ENCODE measurements at regions not wholly inside any gene's neighbourhood (a gene's known extent, or its start where the extent isn't known, plus 50 kb on each side); places are given as distances from the start of the nearest gene placed in this dataset.

DNA sequence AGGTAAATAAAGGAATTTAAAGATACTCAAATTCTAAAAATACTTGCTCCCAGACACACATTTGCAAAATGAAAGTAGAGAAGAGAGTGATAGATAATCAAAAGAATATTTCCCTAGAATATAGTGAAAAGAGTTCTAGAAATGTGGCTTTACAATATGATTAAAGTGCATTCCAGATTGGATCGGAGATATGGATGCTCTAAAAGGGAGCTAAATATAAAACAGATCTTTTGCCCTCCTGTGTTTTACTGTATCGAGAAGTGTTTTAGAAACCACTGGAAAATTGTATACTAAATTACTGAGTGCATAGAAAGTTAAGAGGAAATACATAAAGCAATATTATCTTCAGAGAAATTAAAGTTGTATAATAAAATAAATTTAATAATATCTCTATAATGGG lies 1392.0 kb downstream of the TECRL start:
- TF ChIP-seq, protein P1, sequence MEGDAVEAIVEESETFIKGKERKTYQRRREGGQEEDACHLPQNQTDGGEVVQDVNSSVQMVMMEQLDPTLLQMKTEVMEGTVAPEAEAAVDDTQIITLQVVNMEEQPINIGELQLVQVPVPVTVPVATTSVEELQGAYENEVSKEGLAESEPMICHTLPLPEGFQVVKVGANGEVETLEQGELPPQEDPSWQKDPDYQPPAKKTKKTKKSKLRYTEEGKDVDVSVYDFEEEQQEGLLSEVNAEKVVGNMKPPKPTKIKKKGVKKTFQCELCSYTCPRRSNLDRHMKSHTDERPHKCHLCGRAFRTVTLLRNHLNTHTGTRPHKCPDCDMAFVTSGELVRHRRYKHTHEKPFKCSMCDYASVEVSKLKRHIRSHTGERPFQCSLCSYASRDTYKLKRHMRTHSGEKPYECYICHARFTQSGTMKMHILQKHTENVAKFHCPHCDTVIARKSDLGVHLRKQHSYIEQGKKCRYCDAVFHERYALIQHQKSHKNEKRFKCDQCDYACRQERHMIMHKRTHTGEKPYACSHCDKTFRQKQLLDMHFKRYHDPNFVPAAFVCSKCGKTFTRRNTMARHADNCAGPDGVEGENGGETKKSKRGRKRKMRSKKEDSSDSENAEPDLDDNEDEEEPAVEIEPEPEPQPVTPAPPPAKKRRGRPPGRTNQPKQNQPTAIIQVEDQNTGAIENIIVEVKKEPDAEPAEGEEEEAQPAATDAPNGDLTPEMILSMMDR (IDR thresholded peaks at IDR 0.05; ENCODE audit: borderline replicate concordance, control extremely low read depth, extremely low read depth, insufficient read depth, missing control alignments), result no peak
- DNase-seq (ENCODE audit: low spot score), result no peak
- in situ Hi-C loops (cut with MboI; ENCODE audit: low sequenced_read_pairs, unreplicated experiment), result no loop called here

DNA sequence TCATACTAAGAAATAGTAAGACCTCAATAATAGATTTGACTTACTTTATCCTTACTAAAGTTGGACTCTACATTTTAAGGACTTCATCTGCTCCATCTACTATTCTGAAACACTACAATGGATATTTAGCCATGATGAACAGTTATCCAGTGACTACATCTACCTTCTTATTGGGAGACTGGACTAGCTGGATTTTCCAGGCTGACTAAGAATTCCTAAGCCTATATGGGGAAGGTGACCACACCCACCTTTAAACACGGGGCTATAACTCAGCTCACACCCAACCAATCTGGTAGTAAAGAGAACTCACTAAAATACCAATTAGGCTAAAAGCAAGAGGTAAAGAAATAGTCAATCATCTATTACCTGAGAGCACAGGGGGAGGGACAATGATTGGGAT lies 1438.4 kb downstream of the TECRL start:
- no peak for DNase-seq (ENCODE audit: low spot score)
- TF ChIP-seq, protein P1 (IDR thresholded peaks at IDR 0.05; ENCODE audit: borderline replicate concordance, control extremely low read depth, extremely low read depth, insufficient read depth, missing control alignments), result no peak
- in situ Hi-C loops (cut with MboI; ENCODE audit: low sequenced_read_pairs, unreplicated experiment), result no loop called here

DNA sequence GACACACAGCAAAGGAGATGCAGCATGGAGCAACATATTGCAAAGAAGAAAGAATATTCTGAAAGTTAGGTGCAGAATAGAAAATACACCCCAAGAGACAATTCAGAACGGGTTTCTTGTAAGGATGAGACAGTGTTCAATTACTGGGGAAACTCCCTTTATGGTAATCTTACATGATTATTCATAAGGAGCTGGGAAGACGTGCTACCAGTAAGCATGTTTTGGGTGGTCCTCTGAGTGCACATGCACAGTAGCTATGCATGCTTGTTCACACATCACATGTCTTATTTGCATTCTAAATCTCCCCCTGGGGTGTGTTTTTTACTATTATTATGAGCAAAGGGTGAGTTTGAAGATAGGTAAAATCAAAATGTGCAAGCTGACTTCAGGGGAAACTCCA lies 1448.8 kb downstream of the TECRL start:
- no peak for DNase-seq (ENCODE audit: low spot score)
- TF ChIP-seq, protein P1 (IDR thresholded peaks at IDR 0.05; ENCODE audit: borderline replicate concordance, control extremely low read depth, extremely low read depth, insufficient read depth, missing control alignments), result no peak
- in situ Hi-C loops (cut with MboI; ENCODE audit: low sequenced_read_pairs, unreplicated experiment), result no loop called here

DNA sequence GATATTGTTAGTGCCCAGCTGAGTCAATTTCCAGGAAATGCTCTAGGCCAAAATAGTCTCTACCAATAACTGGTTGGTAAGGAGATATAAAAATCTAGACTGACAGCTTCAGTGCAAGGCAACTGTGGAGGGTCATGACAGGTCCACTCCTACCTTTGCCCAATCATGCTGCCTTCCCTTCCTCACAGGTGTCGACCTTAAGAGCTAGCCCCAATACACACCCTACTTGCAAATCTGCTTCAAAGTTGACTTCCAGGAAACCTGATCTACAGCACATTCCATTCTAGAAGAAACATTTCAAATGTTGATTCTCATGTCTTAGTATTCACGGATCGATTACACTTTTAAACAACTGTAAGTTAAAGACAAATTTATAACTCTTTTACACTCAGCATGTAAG lies 1455.5 kb downstream of the TECRL start:
- no peak for DNase-seq (ENCODE audit: low spot score)
- TF ChIP-seq, protein P1 (IDR thresholded peaks at IDR 0.05; ENCODE audit: borderline replicate concordance, control extremely low read depth, extremely low read depth, insufficient read depth, missing control alignments), result no peak
- in situ Hi-C loops (cut with MboI; ENCODE audit: low sequenced_read_pairs, unreplicated experiment), result no loop called here

DNA sequence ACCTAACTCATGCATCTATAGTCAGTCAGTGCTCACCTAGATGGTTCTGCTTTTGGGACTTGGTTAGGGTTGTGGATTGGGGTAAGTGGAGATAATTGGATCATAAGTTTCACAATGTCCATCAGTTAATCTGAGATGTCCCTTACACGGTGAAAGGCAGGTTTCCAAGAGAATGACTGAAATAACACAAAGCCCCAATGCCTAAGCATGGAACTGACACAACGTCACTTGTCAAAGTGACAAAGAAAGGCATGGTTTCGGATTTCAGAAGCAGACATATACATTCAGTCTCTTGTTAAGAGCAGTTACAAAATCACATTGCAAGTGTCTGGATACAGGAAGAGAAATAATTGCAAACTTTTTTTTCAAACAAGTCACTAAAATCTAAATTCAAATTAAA lies 1456.9 kb downstream of the TECRL start:
- in situ Hi-C loops (cut with MboI; ENCODE audit: low sequenced_read_pairs, unreplicated experiment), result no loop called here
- TF ChIP-seq, protein P1 (IDR thresholded peaks at IDR 0.05; ENCODE audit: borderline replicate concordance, control extremely low read depth, extremely low read depth, insufficient read depth, missing control alignments), result no peak
- DNase-seq (ENCODE audit: low spot score), result no peak

DNA sequence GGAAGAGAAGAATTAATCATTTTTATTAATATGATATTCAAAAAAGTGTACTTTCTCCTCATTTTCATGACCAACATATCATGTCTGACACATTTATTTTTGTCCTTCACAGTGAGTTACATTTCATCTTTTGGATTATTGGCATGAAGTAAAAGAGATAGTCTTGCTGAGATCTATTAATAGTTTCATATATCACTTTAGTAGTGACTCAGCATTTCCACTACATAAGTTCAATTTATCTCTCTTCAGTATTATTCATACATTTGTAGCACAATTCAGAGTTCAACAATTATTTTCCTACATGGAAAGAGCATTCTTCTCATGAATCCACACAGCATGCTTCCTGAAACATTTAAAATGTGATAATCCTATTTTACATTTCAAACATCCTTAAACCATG lies 1461.1 kb downstream of the TECRL start:
- TF ChIP-seq, protein P1 (IDR thresholded peaks at IDR 0.05; ENCODE audit: borderline replicate concordance, control extremely low read depth, extremely low read depth, insufficient read depth, missing control alignments), result no peak
- no peak for DNase-seq (ENCODE audit: low spot score)
- in situ Hi-C loops (cut with MboI; ENCODE audit: low sequenced_read_pairs, unreplicated experiment), result no loop called here

DNA sequence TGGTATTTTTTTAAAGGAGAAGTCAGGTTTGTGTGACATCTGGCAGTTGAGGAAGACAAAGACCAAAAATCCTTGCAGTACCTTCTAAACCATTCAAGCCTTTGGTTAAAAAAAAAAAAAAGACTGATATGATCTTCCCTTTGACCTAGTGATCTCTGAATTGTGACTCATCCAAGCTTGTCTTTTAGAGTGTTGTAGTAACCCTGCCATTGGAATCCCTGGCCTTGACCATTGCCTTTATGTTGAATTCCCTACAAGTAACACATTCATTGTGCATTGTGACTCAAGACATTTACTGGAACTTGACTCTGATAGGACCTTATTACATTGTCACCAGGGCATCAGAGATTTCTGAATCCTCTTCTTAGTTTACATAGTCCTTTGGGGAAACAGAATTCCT lies 1469.0 kb downstream of the TECRL start:
- in situ Hi-C loops (cut with MboI; ENCODE audit: low sequenced_read_pairs, unreplicated experiment), result no loop called here
- no peak for DNase-seq (ENCODE audit: low spot score)
- TF ChIP-seq, protein P1 (IDR thresholded peaks at IDR 0.05; ENCODE audit: borderline replicate concordance, control extremely low read depth, extremely low read depth, insufficient read depth, missing control alignments), result no peak
